ENCODE measurements at regions not wholly inside any gene's neighbourhood (a gene's known extent, or its start where the extent isn't known, plus 50 kb on each side); places are given as distances from the start of the nearest gene placed in this dataset.
A peak's percentile ranks its signal among the peaks of the same experiment; 100 is the strongest.
"Not testable (repeated sequence)": the region's sequence is repeated elsewhere in the genome, so short reads cannot be mapped to it uniquely, and the experiment has no call there.

- DNase-seq (ENCODE audit: low spot score): no peak
- FAIRE-seq: no peak
These were observed 793.9 kb upstream of the NRXN1 start for GRCh38 chr2:51825823-51826222.

GRCh38 chr2:51813247-51813646 is 781.3 kb upstream of the NRXN1 start:
- FAIRE-seq (peak; percentile 67), DNase-seq (ENCODE audit: low spot score) (peak; percentile 24)

- DNase-seq (ENCODE audit: low spot score) (peak; percentile 43), FAIRE-seq (peak; percentile 78)
These were observed 780.4 kb upstream of the NRXN1 start for GRCh38 chr2:51812138-51812866.

- no peak for DNase-seq (ENCODE audit: low spot score)
- no peak for FAIRE-seq
These were observed 778.3 kb upstream of the NRXN1 start for GRCh38 chr2:51810197-51810596.

- FAIRE-seq (no peak), DNase-seq (ENCODE audit: low spot score) (no peak)
These were observed 775.3 kb upstream of the NRXN1 start for GRCh38 chr2:51807229-51807628.

- FAIRE-seq: no peak
- no peak for DNase-seq (ENCODE audit: low spot score)
These were observed 763.4 kb upstream of the NRXN1 start for GRCh38 chr2:51795248-51795888.

GRCh38 chr2:51791496-51791895 is 759.6 kb upstream of the NRXN1 start:
- no peak for FAIRE-seq
- DNase-seq (ENCODE audit: low spot score): no peak

- FAIRE-seq: no peak
- no peak for DNase-seq (ENCODE audit: low spot score)
These were observed 758.9 kb upstream of the NRXN1 start for GRCh38 chr2:51790854-51791253.

GRCh38 chr2:51789918-51790317 is 758.0 kb upstream of the NRXN1 start:
- DNase-seq (ENCODE audit: low spot score) (no peak), FAIRE-seq (no peak)

GRCh38 chr2:51782921-51783765 is 751.2 kb upstream of the NRXN1 start:
- no peak for FAIRE-seq
- no peak for DNase-seq (ENCODE audit: low spot score)

- DNase-seq (ENCODE audit: low spot score) (no peak), FAIRE-seq (no peak)
These were observed 749.8 kb upstream of the NRXN1 start for GRCh38 chr2:51781691-51782090.

- no peak for FAIRE-seq
- no peak for DNase-seq (ENCODE audit: low spot score)
These were observed 748.4 kb upstream of the NRXN1 start for GRCh38 chr2:51780353-51780752.

GRCh38 chr2:51779723-51780122 is 747.8 kb upstream of the NRXN1 start:
- not testable (repeated sequence) for FAIRE-seq; DNase-seq (ENCODE audit: low spot score)

GRCh38 chr2:51778806-51779205 is 746.9 kb upstream of the NRXN1 start:
- no peak for FAIRE-seq

GRCh38 chr2:51774606-51775005 is 742.7 kb upstream of the NRXN1 start:
- not testable (repeated sequence) for FAIRE-seq; DNase-seq (ENCODE audit: low spot score)

More at GRCh38 chr2:51778806-51779205, 746.9 kb upstream of the NRXN1 start:
- DNase-seq (ENCODE audit: low spot score): no peak

GRCh38 chr2:51760441-51760840 is 728.5 kb upstream of the NRXN1 start:
- DNase-seq (ENCODE audit: low spot score) (no peak), FAIRE-seq (no peak)

- no peak for DNase-seq (ENCODE audit: low spot score)
- no peak for FAIRE-seq
These were observed 726.1 kb upstream of the NRXN1 start for GRCh38 chr2:51758081-51758480.

- no peak for FAIRE-seq
These were observed 702.2 kb upstream of the NRXN1 start for GRCh38 chr2:51734115-51734514.

GRCh38 chr2:51723691-51724090 is 691.8 kb upstream of the NRXN1 start:
- DNase-seq (ENCODE audit: low spot score) (no peak), FAIRE-seq (no peak)

More at GRCh38 chr2:51734115-51734514, 702.2 kb upstream of the NRXN1 start:
- no peak for DNase-seq (ENCODE audit: low spot score)

GRCh38 chr2:51722311-51722710 is 690.4 kb upstream of the NRXN1 start:
- FAIRE-seq (no peak), DNase-seq (ENCODE audit: low spot score) (no peak)

- DNase-seq (ENCODE audit: low spot score) (no peak), FAIRE-seq (no peak)
These were observed 688.9 kb upstream of the NRXN1 start for GRCh38 chr2:51720826-51721225.

GRCh38 chr2:51718881-51719280 is 686.9 kb upstream of the NRXN1 start:
- FAIRE-seq (no peak), DNase-seq (ENCODE audit: low spot score) (no peak)
